ENCODE measurements at regions not wholly inside any gene's neighbourhood (a gene's known extent, or its start where the extent isn't known, plus 50 kb on each side); places are given as distances from the start of the nearest gene placed in this dataset.
A peak's percentile ranks its signal among the peaks of the same experiment; 100 is the strongest.
"Not testable (repeated sequence)": the region's sequence is repeated elsewhere in the genome, so short reads cannot be mapped to it uniquely, and the experiment has no call there.

DNA sequence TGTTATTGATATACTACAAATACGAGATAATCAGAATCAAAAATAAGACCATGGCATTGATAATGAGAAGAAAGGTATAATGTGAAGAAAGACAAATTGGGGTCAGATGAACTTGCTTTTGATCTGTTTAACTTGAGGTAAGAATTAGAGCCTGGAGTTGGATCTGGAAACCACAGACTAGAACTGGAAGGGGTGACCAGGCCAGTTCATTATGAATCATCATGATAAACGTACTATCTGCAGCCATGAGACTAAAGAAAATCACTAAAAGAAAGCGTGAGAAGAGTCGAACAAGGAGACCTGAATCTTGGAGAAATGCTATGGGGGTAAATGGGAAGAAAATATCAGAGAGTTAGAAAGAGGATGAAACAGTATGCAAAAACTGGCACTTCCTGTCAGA is 967.5 kb downstream of the NR2F1-AS1 start:
- no peak for DNase-seq (ENCODE audit: low read depth, low spot score)
- in situ Hi-C loops (cut with HindIII; ENCODE audit: low pct_unique_long_range_greater_than_20kb, low sequenced_read_pairs) = no loop called here

DNA sequence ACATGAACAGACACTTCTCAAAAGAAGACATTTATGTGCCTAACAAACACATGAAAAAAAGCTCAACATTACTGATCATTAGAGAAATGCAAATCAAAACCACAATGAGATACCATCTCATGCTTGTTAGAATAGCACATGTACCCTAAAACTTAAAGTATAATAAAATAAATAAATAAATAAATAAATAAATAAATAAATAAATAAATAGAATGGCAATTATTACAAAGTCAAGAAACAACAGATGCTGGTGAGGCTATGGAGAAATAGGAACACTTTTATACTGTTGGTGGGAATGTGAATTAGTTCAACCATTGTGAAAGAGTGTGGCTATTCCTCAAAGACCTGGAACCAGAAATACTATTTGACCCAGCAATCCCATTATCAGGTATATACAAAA is 970.6 kb downstream of the NR2F1-AS1 start:
- in situ Hi-C loops (cut with HindIII; ENCODE audit: low pct_unique_long_range_greater_than_20kb, low sequenced_read_pairs); DNase-seq (ENCODE audit: low read depth, low spot score): not testable (repeated sequence)

DNA sequence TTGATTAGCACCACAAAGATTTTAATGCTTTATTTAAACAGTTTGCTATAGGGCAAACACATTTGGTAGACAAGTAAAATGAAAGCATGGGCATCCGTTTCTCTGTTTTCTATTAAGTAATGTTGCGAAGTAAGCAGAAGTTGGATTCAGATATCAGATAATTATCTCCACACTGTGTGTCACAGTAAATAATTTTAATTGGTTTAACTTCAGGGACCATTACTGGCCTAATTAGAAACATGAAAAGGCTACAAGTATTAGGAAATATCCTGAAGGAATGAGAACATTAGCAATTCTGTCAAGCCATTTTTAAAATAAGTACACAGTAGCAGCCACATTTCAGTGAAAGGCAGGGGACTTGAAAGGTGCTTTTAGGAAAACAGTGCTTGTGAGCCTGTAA is 975.4 kb downstream of the NR2F1-AS1 start:
- no peak for DNase-seq (ENCODE audit: low read depth, low spot score)
- in situ Hi-C loops (cut with HindIII; ENCODE audit: low pct_unique_long_range_greater_than_20kb, low sequenced_read_pairs) = no loop called here

DNA sequence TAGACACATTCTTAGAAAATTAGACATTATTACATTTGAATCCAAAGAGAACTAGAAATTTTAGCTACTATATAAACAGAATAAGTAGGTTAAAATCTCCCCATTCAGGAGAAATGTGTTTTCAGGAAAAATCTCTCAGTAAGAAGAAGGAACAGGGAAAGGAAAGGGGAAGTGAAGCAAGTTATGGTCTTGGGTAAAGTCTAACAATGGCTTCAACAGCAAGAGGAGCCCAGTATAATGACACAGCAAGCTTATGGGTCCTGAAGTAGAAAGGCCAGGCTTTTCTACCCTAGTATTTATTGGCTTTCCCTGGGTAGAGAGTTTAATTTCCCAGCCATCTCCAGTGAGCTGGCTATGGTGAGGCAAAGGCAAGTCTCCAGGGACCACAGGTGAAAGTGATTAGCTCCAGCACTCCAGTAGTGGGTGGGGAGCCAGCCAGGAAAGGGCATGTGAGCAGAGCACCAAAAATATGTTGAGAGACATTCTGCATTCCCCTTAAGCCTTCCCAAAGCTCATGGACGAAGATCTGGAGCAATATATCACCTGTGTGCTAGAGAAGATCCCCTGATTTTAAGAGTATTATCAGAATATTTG is 981.7 kb downstream of the NR2F1-AS1 start:
- in situ Hi-C loops (cut with HindIII; ENCODE audit: low pct_unique_long_range_greater_than_20kb, low sequenced_read_pairs) = no loop called here
- DNase-seq (ENCODE audit: low read depth, low spot score) = no peak

DNA sequence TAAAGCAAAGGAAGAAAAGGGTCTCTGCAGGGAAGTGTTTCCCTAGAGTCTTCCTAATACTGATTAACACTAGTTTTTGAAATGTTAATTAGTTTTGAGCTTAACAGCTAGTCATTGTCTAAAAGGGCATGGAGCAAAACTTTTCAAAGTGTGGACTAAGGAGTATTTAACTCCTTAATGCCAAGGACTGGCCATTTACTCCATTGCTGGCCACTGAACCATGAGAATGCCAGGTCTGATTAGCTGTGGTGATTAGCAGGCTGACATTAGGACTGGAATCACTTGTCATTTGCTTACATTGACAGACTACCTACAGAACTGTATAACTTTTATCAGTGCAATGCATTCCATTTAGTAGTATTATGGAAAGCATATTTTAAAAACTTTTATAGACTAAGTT is 987.0 kb downstream of the NR2F1-AS1 start:
- in situ Hi-C loops (cut with HindIII; ENCODE audit: low pct_unique_long_range_greater_than_20kb, low sequenced_read_pairs) = no loop called here

DNA sequence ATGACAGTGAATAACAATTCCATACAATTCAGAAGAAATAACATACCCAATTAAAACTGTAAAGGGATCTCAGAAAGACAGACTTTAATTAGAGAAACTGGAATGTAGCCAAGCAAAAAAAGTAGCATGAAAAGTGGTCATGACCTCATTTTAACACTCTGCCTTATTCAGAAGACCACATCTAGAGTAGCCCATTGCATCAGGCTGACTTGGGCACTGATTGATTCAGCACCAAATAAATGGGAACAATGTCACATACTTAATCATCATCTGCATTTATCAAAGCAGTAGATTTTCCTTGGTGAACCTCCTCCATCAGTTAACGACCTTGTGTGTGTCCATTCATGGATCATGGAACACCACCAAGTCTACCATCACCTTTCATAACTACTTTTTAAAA is 992.1 kb downstream of the NR2F1-AS1 start:
- no peak for DNase-seq (ENCODE audit: low read depth, low spot score)
- in situ Hi-C loops (cut with HindIII; ENCODE audit: low pct_unique_long_range_greater_than_20kb, low sequenced_read_pairs) = no loop called here

More for the DNA sequence above, 987.0 kb downstream of the NR2F1-AS1 start:
- DNase-seq (ENCODE audit: low read depth, low spot score) = no peak

DNA sequence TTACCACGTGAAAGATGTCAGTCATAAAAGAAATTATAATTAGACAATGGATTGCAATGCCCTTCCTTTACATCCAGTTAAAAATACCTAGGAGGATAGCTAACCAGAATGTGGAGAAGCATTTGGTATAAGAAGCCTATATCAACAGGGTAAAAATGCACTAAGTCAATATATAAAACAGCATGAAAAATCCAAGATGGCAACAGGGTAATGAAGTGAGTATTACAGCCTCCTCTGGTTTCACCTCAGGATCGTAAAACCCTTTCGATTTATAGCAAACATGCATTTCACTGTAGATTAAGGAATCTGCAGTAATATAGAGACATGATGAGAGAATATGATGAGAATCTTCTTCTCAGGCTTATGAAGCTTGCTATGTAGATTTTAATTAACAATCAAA is 999.3 kb downstream of the NR2F1-AS1 start:
- no peak for DNase-seq (ENCODE audit: low read depth, low spot score)
- in situ Hi-C loops (cut with HindIII; ENCODE audit: low pct_unique_long_range_greater_than_20kb, low sequenced_read_pairs) = no loop called here

DNA sequence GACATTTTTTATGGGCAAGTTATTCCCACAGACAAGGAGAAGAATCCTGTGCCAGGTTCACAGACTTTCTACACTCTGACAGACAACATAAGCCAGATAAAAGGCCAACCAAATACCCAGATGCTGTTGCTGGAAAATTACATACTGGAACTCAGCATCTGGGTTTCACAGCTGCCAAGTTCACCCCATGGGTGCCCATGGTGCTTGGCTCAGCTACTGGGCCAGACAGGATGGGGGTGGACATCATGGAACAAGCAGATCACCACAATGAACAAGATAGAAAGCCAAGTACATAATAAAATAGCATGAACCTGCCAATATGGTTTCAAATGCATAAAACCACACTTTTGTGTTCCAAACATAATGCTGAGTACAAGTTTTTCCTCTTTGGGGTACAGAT is 999.8 kb downstream of the NR2F1-AS1 start:
- DNase-seq (ENCODE audit: low read depth, low spot score) = no peak
- in situ Hi-C loops (cut with HindIII; ENCODE audit: low pct_unique_long_range_greater_than_20kb, low sequenced_read_pairs) = no loop called here

DNA sequence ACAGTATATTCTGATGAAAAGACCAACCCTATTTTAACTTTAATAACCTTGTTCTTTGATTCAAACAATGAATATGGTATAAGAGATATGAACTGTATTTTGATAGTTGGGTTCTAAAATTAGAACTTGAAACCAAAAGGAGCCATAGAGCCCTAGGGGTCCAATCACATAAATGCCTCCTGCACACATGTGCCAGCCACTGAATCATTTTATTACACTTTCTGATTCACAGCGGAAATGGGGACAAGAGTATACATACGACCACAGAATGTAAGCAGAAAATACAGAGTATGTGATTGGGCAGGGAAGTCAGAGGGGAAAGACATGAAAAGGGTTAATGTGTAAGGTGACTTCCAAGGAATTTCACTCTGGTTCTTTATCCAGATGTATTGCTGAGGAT is 1000.2 kb downstream of the NR2F1-AS1 start:
- DNase-seq (ENCODE audit: low read depth, low spot score) = no peak
- in situ Hi-C loops (cut with HindIII; ENCODE audit: low pct_unique_long_range_greater_than_20kb, low sequenced_read_pairs) = no loop called here

DNA sequence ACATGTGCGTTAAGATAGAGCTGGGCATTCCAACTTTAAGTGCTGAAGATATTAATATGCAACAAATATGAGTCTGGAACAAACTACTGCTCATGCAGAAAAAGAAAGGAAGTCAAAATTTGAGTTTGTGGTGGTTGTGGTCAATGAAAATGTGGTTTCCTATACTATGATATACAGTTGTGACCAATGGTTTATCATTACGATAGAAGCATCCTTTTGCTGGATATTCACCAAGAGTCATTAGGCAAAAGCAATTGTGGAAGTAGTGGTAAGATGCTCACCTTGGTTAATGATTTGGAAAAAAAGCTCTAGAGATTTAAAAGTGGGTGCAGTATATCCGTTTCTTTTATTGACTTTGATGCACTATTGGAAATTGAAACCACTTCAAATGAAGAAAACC is 1007.0 kb downstream of the NR2F1-AS1 start:
- in situ Hi-C loops (cut with HindIII; ENCODE audit: low pct_unique_long_range_greater_than_20kb, low sequenced_read_pairs) = no loop called here
- no peak for DNase-seq (ENCODE audit: low read depth, low spot score)

DNA sequence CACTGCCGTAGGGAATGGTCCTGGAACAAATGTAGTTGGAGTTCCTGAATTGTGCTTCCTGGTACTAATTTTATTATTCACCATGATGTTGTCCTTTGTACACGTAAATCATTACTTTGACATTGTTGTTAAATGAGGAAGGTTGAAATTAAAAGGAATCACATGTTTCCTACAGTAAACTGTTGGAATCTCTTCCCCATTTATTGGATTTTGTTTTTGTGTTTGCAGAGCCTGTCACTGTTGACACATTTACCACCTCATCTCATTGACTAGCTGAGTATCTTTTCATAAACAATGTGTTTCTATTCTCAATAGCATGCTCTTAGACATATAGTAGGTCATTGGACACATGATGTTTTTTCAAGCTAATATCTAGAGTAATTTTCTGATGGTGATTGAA is 1012.5 kb downstream of the NR2F1-AS1 start:
- DNase-seq (ENCODE audit: low read depth, low spot score) = no peak
- in situ Hi-C loops (cut with HindIII; ENCODE audit: low pct_unique_long_range_greater_than_20kb, low sequenced_read_pairs) = no loop called here

DNA sequence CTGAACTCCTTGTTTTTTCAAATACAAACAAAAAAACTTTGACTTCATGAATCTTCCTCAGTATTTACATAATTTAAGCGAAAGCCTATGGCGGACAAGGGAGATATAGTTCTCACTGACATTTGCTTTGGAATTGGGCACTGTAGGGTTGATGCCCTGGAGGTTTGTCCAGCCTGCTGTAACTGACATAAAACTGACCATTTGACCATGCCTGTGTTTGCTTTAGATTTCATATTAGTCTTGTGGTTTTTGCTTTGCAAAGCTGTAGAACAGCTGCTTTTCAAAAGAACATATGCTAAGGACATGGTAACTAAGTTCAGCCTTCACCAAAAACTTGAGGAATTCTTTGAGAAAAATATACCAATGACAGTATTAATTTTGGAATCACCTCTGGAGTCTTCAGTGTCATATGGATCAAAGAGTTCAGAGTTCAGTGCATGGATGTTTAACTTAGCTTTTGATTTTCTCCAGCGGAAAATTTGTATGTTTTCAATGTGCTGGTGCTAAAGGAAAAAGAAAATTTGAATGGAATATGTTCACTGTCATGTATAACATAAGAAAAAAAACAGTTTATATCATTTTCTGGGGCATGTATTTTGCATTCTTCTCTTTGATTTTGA is 1013.1 kb downstream of the NR2F1-AS1 start:
- in situ Hi-C loops (cut with HindIII; ENCODE audit: low pct_unique_long_range_greater_than_20kb, low sequenced_read_pairs) = no loop called here

DNA sequence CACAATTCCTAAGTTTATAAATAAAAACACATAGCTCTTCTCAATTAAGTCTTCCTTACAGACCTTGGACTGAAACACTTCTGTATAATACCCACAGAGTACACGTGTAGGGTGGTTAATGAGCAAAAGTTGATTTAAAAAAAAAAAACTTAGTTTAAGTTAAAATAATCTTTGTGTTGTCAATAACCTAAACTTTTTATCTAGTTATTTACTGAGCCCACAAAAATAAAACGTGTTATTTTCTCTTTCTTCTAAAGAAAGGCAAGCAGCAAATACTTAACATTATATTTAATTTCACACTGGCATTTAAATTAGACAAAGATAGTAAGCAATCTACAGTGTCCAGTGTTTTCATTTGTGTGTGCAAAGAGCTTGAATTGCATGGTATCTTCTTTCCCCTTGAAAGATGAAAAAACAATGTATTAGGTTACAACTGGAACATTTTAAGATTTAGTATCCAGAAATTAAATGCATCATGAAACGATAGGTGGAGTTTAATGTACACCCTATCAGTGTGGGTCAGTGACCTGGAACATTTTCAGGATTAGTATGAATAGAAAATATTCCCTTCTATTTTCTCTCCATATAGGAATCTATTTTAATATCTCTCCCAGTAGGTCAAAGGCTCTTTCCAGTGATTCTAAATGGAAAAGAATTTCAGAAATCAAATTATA is 1014.8 kb downstream of the NR2F1-AS1 start:
- in situ Hi-C loops (cut with HindIII; ENCODE audit: low pct_unique_long_range_greater_than_20kb, low sequenced_read_pairs) = no loop called here

More for the DNA sequence above, 1013.1 kb downstream of the NR2F1-AS1 start:
- DNase-seq (ENCODE audit: low read depth, low spot score) = no peak

DNA sequence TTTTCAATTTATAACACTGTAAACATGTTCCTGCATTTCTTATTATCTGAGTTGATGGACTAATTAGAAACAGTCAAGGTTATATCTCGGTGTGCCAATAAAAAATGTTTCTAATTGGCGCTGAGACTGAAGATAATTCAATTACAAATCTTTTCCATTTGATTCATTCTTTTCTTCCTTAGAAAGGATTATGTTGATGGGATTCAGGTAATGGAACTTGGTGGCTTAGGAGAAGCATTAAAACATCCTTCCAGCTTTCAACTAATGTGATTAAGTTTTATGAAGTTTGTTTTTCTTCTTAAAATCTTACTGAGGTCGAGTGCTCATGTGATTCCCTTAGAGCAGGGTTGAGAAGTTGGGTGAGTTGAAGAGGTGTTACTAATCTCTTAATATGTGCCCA is 1015.3 kb downstream of the NR2F1-AS1 start:
- no peak for DNase-seq (ENCODE audit: low read depth, low spot score)
- in situ Hi-C loops (cut with HindIII; ENCODE audit: low pct_unique_long_range_greater_than_20kb, low sequenced_read_pairs) = no loop called here

More for the DNA sequence above, 1014.8 kb downstream of the NR2F1-AS1 start:
- DNase-seq (ENCODE audit: low read depth, low spot score) = no peak

DNA sequence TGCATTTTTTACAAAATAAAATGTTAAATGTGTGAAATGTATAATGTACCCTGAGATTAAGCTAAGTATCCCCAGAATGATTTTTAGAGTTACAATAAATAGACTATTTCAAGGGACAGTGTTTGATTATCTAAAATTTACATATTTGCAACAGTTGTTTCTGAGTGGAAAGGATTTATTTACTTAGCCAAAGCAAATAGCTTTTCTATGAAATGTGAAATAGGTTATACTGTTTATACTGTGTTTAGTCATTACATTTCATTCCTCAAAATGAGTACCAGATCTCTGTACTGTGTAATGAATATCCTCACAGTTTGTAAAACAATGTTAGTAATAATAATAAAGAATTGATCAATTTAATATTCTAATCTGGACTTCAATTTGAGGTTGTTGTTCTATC is 1019.0 kb downstream of the NR2F1-AS1 start:
- DNase-seq (ENCODE audit: low read depth, low spot score) = no peak
- in situ Hi-C loops (cut with HindIII; ENCODE audit: low pct_unique_long_range_greater_than_20kb, low sequenced_read_pairs) = no loop called here

DNA sequence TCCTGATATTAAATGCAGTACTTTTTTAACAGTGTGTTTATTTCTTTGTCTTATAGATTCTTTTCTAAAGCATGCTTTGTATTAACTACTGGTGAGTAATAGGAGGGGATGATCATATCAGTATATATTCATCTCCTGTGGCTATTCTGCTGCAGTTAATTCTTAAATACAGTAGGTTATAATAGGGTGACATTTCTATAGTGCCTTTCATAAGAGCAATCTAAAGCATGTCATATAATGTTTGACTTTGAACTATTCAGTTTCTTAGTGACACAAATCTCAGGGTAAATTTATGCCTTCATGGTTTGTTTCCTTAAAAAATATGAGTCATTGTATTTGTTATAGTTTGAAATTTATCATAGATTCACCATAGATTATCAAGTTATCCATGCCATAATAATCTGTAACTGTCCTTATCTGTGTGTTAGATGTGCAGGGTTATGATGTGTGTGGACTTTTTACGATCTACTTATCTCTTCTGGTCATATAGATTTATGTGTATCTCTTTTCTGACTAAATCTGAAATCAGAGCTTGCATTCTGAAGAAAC is 1019.5 kb downstream of the NR2F1-AS1 start:
- in situ Hi-C loops (cut with HindIII; ENCODE audit: low pct_unique_long_range_greater_than_20kb, low sequenced_read_pairs) = no loop called here
- DNase-seq (ENCODE audit: low read depth, low spot score) = peak; percentile 10

DNA sequence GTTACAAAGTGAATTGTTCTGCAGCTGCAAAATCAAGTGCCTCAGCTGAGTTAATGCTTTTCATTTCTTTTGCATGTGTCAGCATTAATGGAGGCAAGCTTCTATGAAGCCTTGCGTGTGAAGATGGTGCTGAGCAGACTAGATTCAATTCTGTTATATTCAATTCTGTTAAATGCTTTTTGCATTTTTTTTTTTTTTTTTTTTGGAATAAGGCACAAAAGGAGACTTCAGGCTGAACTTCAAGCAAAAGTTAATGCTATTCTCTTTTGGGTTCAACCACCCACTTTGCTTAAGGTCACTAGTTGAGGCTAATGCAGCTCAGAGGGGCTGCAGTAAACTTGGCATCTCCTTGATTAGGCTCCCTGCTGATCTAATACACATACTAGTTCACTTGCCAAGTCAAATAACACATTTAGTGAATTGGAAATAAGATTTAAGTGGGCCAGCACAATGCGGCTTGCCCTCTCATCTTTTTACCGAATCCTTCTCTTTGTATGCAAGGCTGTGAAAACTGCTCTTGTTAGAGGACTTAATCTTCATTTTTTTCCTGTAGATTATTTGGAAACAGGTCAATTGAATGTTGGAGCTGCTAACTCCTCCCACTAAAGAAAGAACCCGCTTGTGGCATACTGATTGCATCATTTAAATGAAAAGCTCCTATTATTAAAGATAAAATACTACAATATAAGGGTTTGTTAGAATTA is 1020.2 kb downstream of the NR2F1-AS1 start:
- DNase-seq (ENCODE audit: low read depth, low spot score) = no peak
- in situ Hi-C loops (cut with HindIII; ENCODE audit: low pct_unique_long_range_greater_than_20kb, low sequenced_read_pairs) = no loop called here

DNA sequence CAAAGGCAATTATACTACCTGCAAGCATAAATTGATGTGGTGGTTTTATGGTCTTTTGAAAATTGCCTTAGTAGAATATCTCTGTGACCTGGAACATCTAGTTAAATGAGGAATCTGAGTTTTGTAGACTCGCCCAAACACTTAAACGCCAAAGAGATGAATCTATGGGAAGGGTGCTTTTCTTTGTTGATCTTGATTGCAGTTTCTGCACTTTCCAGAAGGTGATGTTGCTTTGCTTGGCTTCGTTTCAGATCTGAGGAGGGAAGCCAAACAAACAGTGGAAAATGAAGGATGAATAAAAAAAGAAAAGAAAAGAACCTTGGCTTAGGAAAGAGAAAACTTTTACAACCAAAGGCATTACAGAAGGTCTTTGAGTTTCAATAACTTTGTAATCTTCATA is 1021.2 kb downstream of the NR2F1-AS1 start:
- DNase-seq (ENCODE audit: low read depth, low spot score) = no peak

More for the DNA sequence above, 1021.2 kb downstream of the NR2F1-AS1 start:
- in situ Hi-C loops (cut with HindIII; ENCODE audit: low pct_unique_long_range_greater_than_20kb, low sequenced_read_pairs) = no loop called here
